HEK293 (cell line): ENCODE measurements at regions not wholly inside any gene's neighbourhood (a gene's known extent, or its start where the extent isn't known, plus 50 kb on each side); places are given as distances from the start of the nearest gene placed in this dataset.

Source experiments
- CTCF ChIA-PET: fragments of 350-600 bp; formaldehyde crosslinking; extraction: SDS; loops from one replicate; lab custom pipeline; 2021; ENCODE audit warnings: antibody characterized with exemption; lab: Yijun Ruan, JAX
- POLR2A ChIA-PET: fragments of 300-600 bp; formaldehyde crosslinking; extraction: SDS; loops from one replicate; lab custom pipeline; 2020; ENCODE audit warnings: antibody characterized with exemption, inconsistent platforms; lab: Yijun Ruan, JAX
- H3K27ac ChIP-seq: fragments of 200-500 bp; sonication (Bioruptor generic); 2 replicates; pipeline ENCODE4 v1.5.1; 2014; ENCODE audit warnings: low read depth, low read length, control low read depth, inconsistent platforms; ENCODE audit errors: extremely low read depth
- H3K36me3 ChIP-seq, 2 experiments: fragments of 200-500 bp in 1 of 2; sonication (Bioruptor generic) in 1 of 2; 1 replicate in 1 of 2; 2 replicates in 1 of 2; pipeline ENCODE4 v1.5.1; 2014 to 2017; ENCODE audit warnings: inconsistent platforms in 2 of 2, low read length in 2 of 2; ENCODE audit not compliant: control insufficient read depth in 2 of 2, insufficient read depth in 1 of 2
- H3K4me1 ChIP-seq: fragments of 200-500 bp; sonication (Bioruptor generic); 2 replicates; pipeline ENCODE4 v1.5.1; 2014; ENCODE audit warnings: mild to moderate bottlenecking, low read length, inconsistent platforms; ENCODE audit not compliant: control insufficient read depth, insufficient read depth
- H3K4me3 ChIP-seq: 2 replicates; pipeline ENCODE4 v1.5.1; 2011; ENCODE audit warnings: low read depth, mild to moderate bottlenecking, control low read depth, low read length, moderate library complexity
- H3K9me3 ChIP-seq: fragments of 200-500 bp; sonication (Bioruptor generic); 2 replicates; pipeline ENCODE4 v1.5.1; 2014; ENCODE audit warnings: low read depth, low read length, inconsistent platforms; ENCODE audit not compliant: control insufficient read depth, insufficient read depth
- AEBP2 ChIP-seq: fragments of 450-650 bp; formaldehyde crosslinking; IDR thresholded peaks from 2 replicates; pipeline ENCODE4 v1.5.1; 2016; ENCODE audit warnings: missing biosample characterization, missing genetic modification characterization, borderline replicate concordance
- ATF2 ChIP-seq: fragments of 450-650 bp; formaldehyde crosslinking; IDR thresholded peaks from 2 replicates; pipeline ENCODE4 v1.5.1; 2016; ENCODE audit warnings: missing biosample characterization, missing genetic modification characterization, low read depth
- KLF1 ChIP-seq: fragments of 450-650 bp; formaldehyde crosslinking; IDR thresholded peaks from 2 replicates; pipeline ENCODE4 v1.5.1; 2016; ENCODE audit warnings: missing biosample characterization, missing genetic modification characterization
- KLF9 ChIP-seq: fragments of 450-650 bp; formaldehyde crosslinking; IDR thresholded peaks from 2 replicates; pipeline ENCODE4 v1.5.1; 2016; ENCODE audit warnings: missing biosample characterization, missing genetic modification characterization, low read depth
- PRDM2 ChIP-seq: fragments of 450-650 bp; formaldehyde crosslinking; IDR thresholded peaks from 2 replicates; pipeline ENCODE4 v1.5.1; 2016; ENCODE audit warnings: missing biosample characterization, missing genetic modification characterization, borderline replicate concordance
- WT1 ChIP-seq: fragments of 450-650 bp; formaldehyde crosslinking; IDR thresholded peaks from 2 replicates; pipeline ENCODE4 v1.5.1; 2016; ENCODE audit warnings: missing biosample characterization, missing genetic modification characterization
- ZBTB6 ChIP-seq: fragments of 450-650 bp; formaldehyde crosslinking; IDR thresholded peaks from 2 replicates; pipeline ENCODE4 v1.5.1; 2017; ENCODE audit warnings: missing biosample characterization, missing genetic modification characterization
- ZFP69B ChIP-seq: fragments of 450-650 bp; formaldehyde crosslinking; IDR thresholded peaks from 2 replicates; pipeline ENCODE4 v1.5.1; 2016; ENCODE audit warnings: missing biosample characterization, missing genetic modification characterization
- ZNF10 ChIP-seq: fragments of 450-650 bp; formaldehyde crosslinking; IDR thresholded peaks from 2 replicates; pipeline ENCODE4 v1.5.1; 2017; ENCODE audit warnings: missing biosample characterization, missing genetic modification characterization
- ZNF23 ChIP-seq: fragments of 450-650 bp; formaldehyde crosslinking; IDR thresholded peaks from 2 replicates; pipeline ENCODE4 v1.5.1; 2016; ENCODE audit warnings: missing biosample characterization, missing genetic modification characterization, borderline replicate concordance
- ZNF239 ChIP-seq: fragments of 450-650 bp; formaldehyde crosslinking; IDR thresholded peaks from 2 replicates; pipeline ENCODE4 v1.5.1; 2016; ENCODE audit warnings: missing biosample characterization, missing genetic modification characterization
- ZNF292 ChIP-seq: fragments of 450-650 bp; formaldehyde crosslinking; IDR thresholded peaks from 2 replicates; pipeline ENCODE4 v1.5.1; 2016; ENCODE audit warnings: low read depth, missing biosample characterization, missing genetic modification characterization, borderline replicate concordance
- ZNF433 ChIP-seq: fragments of 450-650 bp; formaldehyde crosslinking; IDR thresholded peaks from 2 replicates; pipeline ENCODE4 v1.5.1; 2016; ENCODE audit warnings: missing biosample characterization, missing genetic modification characterization, low read depth
- ZNF473 ChIP-seq: fragments of 450-650 bp; formaldehyde crosslinking; IDR thresholded peaks from 2 replicates; pipeline ENCODE4 v1.5.1; 2017; ENCODE audit warnings: missing biosample characterization, missing genetic modification characterization
- ZNF510 ChIP-seq: fragments of 450-650 bp; formaldehyde crosslinking; IDR thresholded peaks from 2 replicates; pipeline ENCODE4 v1.5.1; 2018; ENCODE audit warnings: mild to moderate bottlenecking, missing genetic modification characterization, missing biosample characterization; ENCODE audit not compliant: insufficient replicate concordance
- ZNF521 ChIP-seq: fragments of 450-650 bp; formaldehyde crosslinking; IDR thresholded peaks from 2 replicates; pipeline ENCODE4 v1.5.1; 2017; ENCODE audit warnings: missing biosample characterization, mild to moderate bottlenecking, missing genetic modification characterization
- ZNF600 ChIP-seq: fragments of 450-650 bp; formaldehyde crosslinking; IDR thresholded peaks from 2 replicates; pipeline ENCODE4 v1.5.1; 2016; ENCODE audit warnings: missing biosample characterization, missing genetic modification characterization
- ZNF660 ChIP-seq: fragments of 450-650 bp; IDR thresholded peaks from 2 replicates; pipeline ENCODE4 v1.5.1; 2018; ENCODE audit warnings: missing biosample characterization, mild to moderate bottlenecking, missing genetic modification characterization
- ZNF670 ChIP-seq: fragments of 450-650 bp; formaldehyde crosslinking; IDR thresholded peaks from 2 replicates; pipeline ENCODE4 v1.5.1; 2016; ENCODE audit warnings: missing biosample characterization, missing genetic modification characterization, low read depth
- ZNF837 ChIP-seq: fragments of 450-650 bp; formaldehyde crosslinking; IDR thresholded peaks from 2 replicates; pipeline ENCODE4 v1.5.1; 2016; ENCODE audit warnings: missing biosample characterization, missing genetic modification characterization
- TF ChIP-seq, protein P1 (sequence below): fragments of 450-650 bp; formaldehyde crosslinking; IDR thresholded peaks from 2 replicates; pipeline ENCODE4 v1.5.1; 2016; ENCODE audit warnings: missing biosample characterization, missing genetic modification characterization

DNA sequence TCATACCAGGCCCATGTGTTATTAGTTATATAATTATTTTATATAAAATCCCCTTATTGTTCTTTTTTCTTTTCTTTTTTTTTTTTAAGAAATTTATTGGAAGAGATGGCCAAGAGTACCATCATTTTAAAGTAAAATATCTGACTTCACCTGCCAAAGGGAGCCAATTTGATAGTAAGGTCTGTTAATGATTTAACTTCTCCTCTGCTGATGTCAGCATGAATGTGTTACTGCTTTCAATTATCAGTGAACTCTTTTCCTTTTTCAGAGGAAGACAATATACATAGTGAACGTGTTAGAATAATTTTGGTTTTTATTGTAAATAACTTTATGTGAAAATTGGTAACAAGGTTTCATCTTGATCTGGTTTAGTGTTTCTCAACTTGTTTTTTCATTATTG is 409.6 kb downstream of the SH3GL2 start:
- Histone ChIP-seq H3K4me1 (0 out of 2 replicates have a peak, but pooled peaks cover 4% of the 10 kb centered on the region), H3K4me3 (no peak overlapping the region), H3K27ac (no peak overlapping the region), H3K36me3 (no peaks in the 10 kb centered on the region), H3K9me3 (no peaks in the 10 kb centered on the region)
- CTCF ChIA-PET, result interaction anchor here (0.7 kb wide), 1 partner anchor 225 kb away, joined by 3 read pairs; no protein-coding TSS in a partner anchor
- POLR2A ChIA-PET, result no interaction called here
- TF ChIP-seq ZNF23 (tag by site-specific recombination) (no peak), ZNF10 (tag by site-specific recombination) (no peak), ZNF433 (tag by site-specific recombination) (no peak), ZNF473 (no peak), ZNF510 (tag by site-specific recombination) (no peak)

- ChIA-PET CTCF (interaction anchor here (1.0 to 1.2 kb wide), 2 partner anchors 94 to 180 kb away, joined by 3 read pairs; no protein-coding TSS in a partner anchor), POLR2A (no interaction called here)
- Histone ChIP-seq H3K36me3 (no peaks in the 10 kb centered on the region), H3K27ac (no peak overlapping the region), H3K9me3 (no peaks in the 10 kb centered on the region), H3K4me3 (no peak overlapping the region), H3K4me1 (0 out of 2 replicates have a peak, but pooled peaks cover 4% of the 10 kb centered on the region)
- no peak for TF ChIP-seq ZNF600 (tag by site-specific recombination)
- TF ChIP-seq ZNF670 (tag by site-specific recombination), result no peak
- no peak for TF ChIP-seq ZBTB6 (tag by site-specific recombination)
- TF ChIP-seq KLF9, result no peak
- no peak for TF ChIP-seq ZFP69B (tag by site-specific recombination)
- no peak for TF ChIP-seq PRDM2
- TF ChIP-seq ZNF292 (tag by site-specific recombination), result no peak
- no peak for TF ChIP-seq ZNF239 (tag by site-specific recombination)
- no peak for TF ChIP-seq KLF1 (tag by site-specific recombination)
- no peak for TF ChIP-seq WT1
- TF ChIP-seq AEBP2 (tag by site-specific recombination), result no peak
- no peak for TF ChIP-seq ZNF837
- TF ChIP-seq ATF2 (tag by site-specific recombination), result no peak
- TF ChIP-seq ZNF660 (tag by site-specific recombination), result no peak
- TF ChIP-seq ZNF521, result no peak
- TF ChIP-seq, protein P1, sequence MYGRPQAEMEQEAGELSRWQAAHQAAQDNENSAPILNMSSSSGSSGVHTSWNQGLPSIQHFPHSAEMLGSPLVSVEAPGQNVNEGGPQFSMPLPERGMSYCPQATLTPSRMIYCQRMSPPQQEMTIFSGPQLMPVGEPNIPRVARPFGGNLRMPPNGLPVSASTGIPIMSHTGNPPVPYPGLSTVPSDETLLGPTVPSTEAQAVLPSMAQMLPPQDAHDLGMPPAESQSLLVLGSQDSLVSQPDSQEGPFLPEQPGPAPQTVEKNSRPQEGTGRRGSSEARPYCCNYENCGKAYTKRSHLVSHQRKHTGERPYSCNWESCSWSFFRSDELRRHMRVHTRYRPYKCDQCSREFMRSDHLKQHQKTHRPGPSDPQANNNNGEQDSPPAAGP (tag by site-specific recombination), result no peak
Observed at GRCh38 chr9:17990602-17991001, 411.7 kb downstream of the SH3GL2 start.
